OCI-LY7 (cell line): ENCODE measurements at regions not wholly inside any gene's neighbourhood (a gene's known extent, or its start where the extent isn't known, plus 50 kb on each side); places are given as distances from the start of the nearest gene placed in this dataset.

Experiments
- CTCF ChIP-seq: fragments of 200-600 bp; sonication (generic); conservative IDR thresholded peaks from 2 replicates; pipeline ENCODE4 v1.5.1; 2014; ENCODE audit warnings: mild to moderate bottlenecking, antibody characterized with exemption, low read length, moderate library complexity, mixed read lengths
- EZH2phosphoT487 ChIP-seq: fragments of 200-600 bp; sonication (generic); IDR thresholded peaks from 2 replicates; pipeline ENCODE4 v1.6.1; 2018; ENCODE audit warnings: low read depth, borderline replicate concordance, mild to moderate bottlenecking, mixed run types, antibody characterized with exemption, low read length, moderate library complexity, mixed read lengths

- TF ChIP-seq CTCF = no peak
- no peak for TF ChIP-seq EZH2phosphoT487
Observed at GRCh38 chr5:39475881-39476842, 51.4 kb upstream of the DAB2 start.
